GM12873 (cell line): ENCODE measurements at regions not wholly inside any gene's neighbourhood (a gene's known extent, or its start where the extent isn't known, plus 50 kb on each side); places are given as distances from the start of the nearest gene placed in this dataset.
A peak's percentile ranks its signal among the peaks of the same experiment; 100 is the strongest.

ENCODE experiments used
- CTCF ChIP-seq: IDR thresholded peaks from 2 replicates; pipeline ENCODE4 v1.5.1; 2012; ENCODE audit warnings: low read depth, mild to moderate bottlenecking, moderate library complexity, low read length, control low read depth; ENCODE audit not compliant: insufficient read depth; ENCODE audit errors: missing control alignments

- TF ChIP-seq CTCF, result no peak
These were observed 471.2 kb upstream of the ATXN7L3B start for GRCh38 chr12:74066476-74066875.

GRCh38 chr12:74071182-74071581, 466.5 kb upstream of the ATXN7L3B start:
- no peak for TF ChIP-seq CTCF

- TF ChIP-seq CTCF, result no peak
These were observed 460.7 kb upstream of the ATXN7L3B start for GRCh38 chr12:74076918-74077317.

- TF ChIP-seq CTCF, result no peak
These were observed 432.2 kb upstream of the ATXN7L3B start for GRCh38 chr12:74105434-74105833.

- TF ChIP-seq CTCF, result no peak
These were observed 428.9 kb upstream of the ATXN7L3B start for GRCh38 chr12:74108729-74109128.

GRCh38 chr12:74111688-74112360, 425.8 kb upstream of the ATXN7L3B start:
- peak; percentile 51 for TF ChIP-seq CTCF

- TF ChIP-seq CTCF, result no peak
These were observed 417.7 kb upstream of the ATXN7L3B start for GRCh38 chr12:74119811-74120362.
